Thyroid gland (tissue), 4 donors: ENCODE measurements at regions not wholly inside any gene's neighbourhood (a gene's known extent, or its start where the extent isn't known, plus 50 kb on each side); places are given as distances from the start of the nearest gene placed in this dataset.

Source experiments
- DNase-seq, 2 donors: peaks; one replicate each; pipeline ENCODE4 v3.0.0-alpha.2; 2019
- H3K27ac ChIP-seq, 3 donors: fragments of 200-600 bp; sonication (generic); 1 replicate in 2 of 3; 2 replicates in 1 of 3; pipeline ENCODE4 v1.5.1; 2016 to 2019; ENCODE audit warnings: mild to moderate bottlenecking in 1 of 3, moderate library complexity in 1 of 3
- H3K27me3 ChIP-seq: fragments of 200-600 bp; sonication (generic); one replicate; pipeline ENCODE4 v1.5.1; 2019
- H3K36me3 ChIP-seq, 2 donors: fragments of 200-600 bp; sonication (generic); one replicate each; pipeline ENCODE4 v1.5.1; 2016 to 2019
- H3K4me1 ChIP-seq, 2 donors: fragments of 200-600 bp; sonication (generic); one replicate each; pipeline ENCODE4 v1.5.1; 2017 to 2019
- H3K4me3 ChIP-seq, 3 donors: fragments of 200-600 bp; sonication (generic); replicated peaks in 1 of 3; 1 replicate in 2 of 3; 2 replicates in 1 of 3; pipeline ENCODE4 v1.5.1; 2016; ENCODE audit warnings: mild to moderate bottlenecking in 1 of 3
- H3K9me3 ChIP-seq: fragments of 200-600 bp; sonication (generic); one replicate; pipeline ENCODE4 v1.5.1; 2017
- POLR2A ChIP-seq, 2 donors: fragments of 450-650 bp; IDR thresholded peaks; one replicate each; pipeline ENCODE4 v1.6.1; 2017; ENCODE audit warnings: antibody characterized with exemption in 2 of 2, mild to moderate bottlenecking in 2 of 2, moderate library complexity in 1 of 2
- WGBS, 2 donors: methylation state at CpG; one replicate each; pipeline ENCODE4 v1.1.5; 2017; 5-methylcytosine and 5-hydroxymethylcytosine counted together
- intact Hi-C: fragments of 100-400 bp; cut with DNase I; formaldehyde crosslinking; loops from one replicate; pipeline ENCODE4 v1.15.1; 2023
- TF ChIP-seq, protein P1 (sequence below), 6 experiments: fragments of 200-600 bp in 3 of 6; fragments of 450-650 bp in 3 of 6; sonication (generic) in 3 of 6; IDR thresholded peaks; one replicate each; pipeline ENCODE4 v1.5.1; 2016 to 2019; ENCODE audit warnings: antibody characterized with exemption in 6 of 6, mild to moderate bottlenecking in 2 of 6, inconsistent platforms in 1 of 6, moderate library complexity in 1 of 6

GRCh38 chr4:33065749-33066148 is 2345.6 kb downstream of the PCDH7 start:
- no peak for TF ChIP-seq POLR2A (IDR thresholded peaks at IDR 0.05)
- TF ChIP-seq, protein P1, sequence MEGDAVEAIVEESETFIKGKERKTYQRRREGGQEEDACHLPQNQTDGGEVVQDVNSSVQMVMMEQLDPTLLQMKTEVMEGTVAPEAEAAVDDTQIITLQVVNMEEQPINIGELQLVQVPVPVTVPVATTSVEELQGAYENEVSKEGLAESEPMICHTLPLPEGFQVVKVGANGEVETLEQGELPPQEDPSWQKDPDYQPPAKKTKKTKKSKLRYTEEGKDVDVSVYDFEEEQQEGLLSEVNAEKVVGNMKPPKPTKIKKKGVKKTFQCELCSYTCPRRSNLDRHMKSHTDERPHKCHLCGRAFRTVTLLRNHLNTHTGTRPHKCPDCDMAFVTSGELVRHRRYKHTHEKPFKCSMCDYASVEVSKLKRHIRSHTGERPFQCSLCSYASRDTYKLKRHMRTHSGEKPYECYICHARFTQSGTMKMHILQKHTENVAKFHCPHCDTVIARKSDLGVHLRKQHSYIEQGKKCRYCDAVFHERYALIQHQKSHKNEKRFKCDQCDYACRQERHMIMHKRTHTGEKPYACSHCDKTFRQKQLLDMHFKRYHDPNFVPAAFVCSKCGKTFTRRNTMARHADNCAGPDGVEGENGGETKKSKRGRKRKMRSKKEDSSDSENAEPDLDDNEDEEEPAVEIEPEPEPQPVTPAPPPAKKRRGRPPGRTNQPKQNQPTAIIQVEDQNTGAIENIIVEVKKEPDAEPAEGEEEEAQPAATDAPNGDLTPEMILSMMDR (IDR thresholded peaks at IDR 0.05): no peak

DNA sequence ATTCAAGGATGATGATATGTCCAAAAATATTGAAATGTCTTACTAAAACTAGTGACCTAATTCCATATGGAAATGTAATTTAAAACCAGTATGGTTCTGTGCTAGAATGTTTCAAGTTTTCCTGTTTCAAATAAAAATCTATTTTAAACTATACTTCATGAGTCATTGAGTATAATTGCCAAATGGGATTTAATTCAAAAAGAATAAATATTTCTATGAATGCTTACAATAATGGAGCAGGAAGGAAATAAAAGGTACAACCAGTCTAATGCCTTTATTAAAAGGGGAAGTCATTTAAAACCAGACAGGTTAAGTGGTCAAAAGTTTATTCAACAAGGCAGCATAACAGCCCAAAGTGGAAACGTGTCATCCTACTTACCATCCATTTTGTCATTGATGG is 2347.1 kb downstream of the PCDH7 start:
- Histone ChIP-seq H3K9me3 (no peaks in the 10 kb centered on the region), H3K36me3 (no peaks in the 10 kb centered on the region), H3K4me1 (no peaks in the 10 kb centered on the region), H3K27ac (no peak overlapping the region), H3K27me3 (no peaks in the 10 kb centered on the region), H3K4me3 (no peak overlapping the region)
- intact Hi-C loops: no loop called here
- TF ChIP-seq POLR2A (IDR thresholded peaks at IDR 0.05): no peak
- TF ChIP-seq, protein P1 (IDR thresholded peaks at IDR 0.05): no peak
- no peak for DNase-seq
- 56 to 65% methylated on average over 1 of the region's 1 CpG for WGBS, 2 donors

More at GRCh38 chr4:33065749-33066148, 2345.6 kb downstream of the PCDH7 start:
- no peaks in the 10 kb centered on the region for H3K9me3 ChIP-seq
- no peaks in the 10 kb centered on the region for H3K27me3 ChIP-seq
- DNase-seq: no peak
- H3K4me3 ChIP-seq: no peak overlapping the region
- 91 to 93% methylated on average over 8 of the region's 8 CpGs for WGBS, 2 donors
- H3K36me3 ChIP-seq: no peaks in the 10 kb centered on the region
- H3K27ac ChIP-seq: no peak overlapping the region
- H3K4me1 ChIP-seq: no peaks in the 10 kb centered on the region
- intact Hi-C loops: no loop called here

DNA sequence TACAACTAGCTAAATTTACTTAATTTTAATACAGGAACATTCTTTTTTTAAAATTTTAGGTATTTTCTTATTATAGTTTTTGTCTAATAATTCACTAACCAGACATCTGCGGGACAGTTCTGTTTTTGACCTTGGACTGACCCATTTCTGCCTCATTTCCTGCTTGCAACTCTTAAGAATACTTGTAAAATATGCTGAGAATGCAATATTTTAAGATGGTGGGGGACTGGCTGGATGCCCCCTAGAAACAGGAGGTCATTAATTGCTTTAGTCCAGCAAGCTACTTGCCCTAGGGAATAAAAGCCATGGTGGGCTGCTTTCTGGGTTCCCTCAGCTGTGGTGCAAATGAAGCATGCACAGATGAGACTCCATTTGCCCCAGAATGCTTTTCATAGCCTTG is 2348.4 kb downstream of the PCDH7 start:
- DNase-seq: no peak
- TF ChIP-seq POLR2A (IDR thresholded peaks at IDR 0.05): no peak
- TF ChIP-seq, protein P1 (IDR thresholded peaks at IDR 0.05): no peak
- intact Hi-C loops: no loop called here
- Histone ChIP-seq H3K4me1 (peaks cover 7 to 11% of the 10 kb centered on the region in 2 donors), H3K27ac (no peak overlapping the region), H3K36me3 (no peaks in the 10 kb centered on the region), H3K27me3 (no peaks in the 10 kb centered on the region), H3K9me3 (no peaks in the 10 kb centered on the region), H3K4me3 (no peak overlapping the region)
- 79 to 92% methylated on average over 1 of the region's 1 CpG for WGBS, 2 donors

DNA sequence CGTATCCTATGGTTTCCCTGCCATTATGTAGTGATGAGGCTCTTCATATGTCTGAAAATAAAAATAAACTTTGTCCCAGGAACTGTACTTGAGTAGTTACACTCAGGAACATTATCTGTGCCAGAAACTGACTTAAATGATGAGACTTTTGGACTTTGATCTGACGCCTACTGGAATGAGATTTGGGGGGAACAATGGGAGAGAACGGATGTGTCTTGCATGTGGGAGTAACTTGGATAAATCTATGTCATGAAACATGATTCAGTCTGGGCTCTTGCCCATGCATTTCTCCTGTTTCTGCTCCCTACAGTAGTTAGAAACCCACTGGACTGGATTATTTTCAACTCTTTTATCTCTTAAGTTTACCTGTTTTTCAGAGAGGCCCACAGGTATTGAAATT is 2351.4 kb downstream of the PCDH7 start:
- Histone ChIP-seq H3K4me3 (no peak overlapping the region), H3K27me3 (no peaks in the 10 kb centered on the region), H3K27ac (no peak overlapping the region), H3K9me3 (no peaks in the 10 kb centered on the region), H3K4me1 (peaks cover 17 to 22% of the 10 kb centered on the region in 2 donors), H3K36me3 (no peaks in the 10 kb centered on the region)
- intact Hi-C loops: no loop called here
- WGBS, 2 donors: 66 to 73% methylated on average over 3 of the region's 3 CpGs
- TF ChIP-seq, protein P1 (IDR thresholded peaks at IDR 0.05): no peak
- TF ChIP-seq POLR2A (IDR thresholded peaks at IDR 0.05): no peak
- no peak for DNase-seq

DNA sequence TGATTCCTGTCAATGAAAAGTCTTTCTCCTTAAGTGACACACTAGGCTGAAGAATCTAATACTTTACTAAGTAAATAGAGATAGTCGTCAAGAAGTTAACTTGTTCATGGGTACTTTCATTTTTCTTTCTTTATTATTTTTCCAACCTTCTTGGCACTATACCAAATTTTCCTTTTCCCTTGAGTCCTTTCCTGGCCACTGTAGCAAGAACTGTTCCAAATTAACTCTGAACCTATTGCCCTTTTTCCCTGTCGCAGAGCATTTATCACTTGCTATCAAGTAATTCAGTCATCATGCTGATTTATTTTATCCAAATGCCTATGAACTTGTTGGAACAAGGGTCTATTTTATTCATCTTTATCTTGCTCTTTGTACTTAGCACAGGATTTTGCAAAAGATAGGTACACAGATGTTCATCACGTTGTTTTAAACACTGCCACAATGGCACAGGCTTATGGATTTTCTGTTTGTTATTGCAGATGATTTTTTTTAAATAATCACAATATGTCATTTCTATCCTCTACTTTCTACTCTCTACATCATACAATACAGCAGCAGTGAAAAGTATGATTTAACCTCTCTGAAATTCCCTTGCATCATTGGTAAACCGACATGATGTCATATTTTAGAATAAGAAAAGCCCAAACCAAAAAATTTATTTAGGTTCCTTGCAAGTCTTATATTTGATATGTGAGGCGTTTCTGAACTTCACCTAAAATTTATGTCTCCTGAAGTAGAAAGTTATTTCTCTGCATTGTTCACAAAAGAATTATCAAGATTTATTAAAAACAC is 2352.3 kb downstream of the PCDH7 start:
- DNase-seq: no peak
- Histone ChIP-seq H3K4me3 (no peak overlapping the region), H3K27ac (no peak overlapping the region), H3K27me3 (no peaks in the 10 kb centered on the region), H3K36me3 (no peaks in the 10 kb centered on the region), H3K4me1 (peaks cover 17 to 22% of the 10 kb centered on the region in 2 donors), H3K9me3 (no peaks in the 10 kb centered on the region)
- TF ChIP-seq, protein P1 (IDR thresholded peaks at IDR 0.05): no peak
- TF ChIP-seq POLR2A (IDR thresholded peaks at IDR 0.05): no peak
- intact Hi-C loops: no loop called here
- 51 to 58% methylated on average over 5 of the region's 5 CpGs for WGBS, 2 donors
